MM.1S (cell line): ENCODE measurements at regions not wholly inside any gene's neighbourhood (a gene's known extent, or its start where the extent isn't known, plus 50 kb on each side); places are given as distances from the start of the nearest gene placed in this dataset.

Experiments used
- CTCF ChIP-seq: fragments of 300-600 bp; sonication (generic); IDR thresholded peaks from 2 replicates; pipeline ENCODE4 v1.5.1; 2016; ENCODE audit warnings: antibody characterized with exemption, low read length, mixed read lengths
- EZH2phosphoT487 ChIP-seq: fragments of 300-600 bp; sonication (generic); IDR thresholded peaks from 2 replicates; pipeline ENCODE4 v1.6.1; 2018; ENCODE audit warnings: antibody characterized with exemption, low read length

- TF ChIP-seq CTCF = no peak
- TF ChIP-seq EZH2phosphoT487 = no peak
Measured at GRCh38 chr9:14512942-14513341, 180.3 kb downstream of the ZDHHC21 start.
